ENCODE measurements at regions not wholly inside any gene's neighbourhood (a gene's known extent, or its start where the extent isn't known, plus 50 kb on each side); places are given as distances from the start of the nearest gene placed in this dataset.

GRCh38 chr10:90347239-90347638 lies 510.6 kb downstream of the HTR7 start:
- DNase-seq: no peak

- DNase-seq: no peak
Observed at GRCh38 chr10:90350122-90350521, 507.7 kb downstream of the HTR7 start.

GRCh38 chr10:90352288-90352687 lies 505.6 kb downstream of the HTR7 start:
- DNase-seq: no peak

GRCh38 chr10:90354914-90355313 lies 502.9 kb downstream of the HTR7 start:
- no peak for DNase-seq

- DNase-seq: no peak
Observed at GRCh38 chr10:90363799-90364483, 493.9 kb downstream of the HTR7 start.

DNA sequence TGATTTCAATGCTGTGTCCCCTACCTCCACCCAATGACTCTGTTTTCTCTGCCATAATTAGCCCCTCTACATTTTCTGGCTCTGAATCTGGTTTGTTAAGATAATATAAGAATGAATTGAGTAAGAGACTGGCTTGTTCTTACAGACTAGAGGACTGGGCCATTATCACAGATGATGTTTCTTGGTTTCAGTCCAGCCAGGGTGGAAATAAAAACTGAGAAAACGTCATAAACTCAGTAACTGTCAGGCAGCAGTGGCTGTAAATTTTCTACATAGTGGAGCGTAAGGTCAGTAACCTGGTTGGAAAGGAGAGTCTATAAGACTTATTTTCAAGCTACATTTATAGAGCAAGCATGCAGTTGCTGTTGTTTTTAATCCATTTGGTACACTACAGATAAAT lies 485.4 kb downstream of the HTR7 start:
- no peak for DNase-seq

GRCh38 chr10:90373911-90374310 lies 483.9 kb downstream of the HTR7 start:
- no peak for DNase-seq

GRCh38 chr10:90378524-90379076 lies 479.2 kb downstream of the HTR7 start:
- DNase-seq: no peak

DNA sequence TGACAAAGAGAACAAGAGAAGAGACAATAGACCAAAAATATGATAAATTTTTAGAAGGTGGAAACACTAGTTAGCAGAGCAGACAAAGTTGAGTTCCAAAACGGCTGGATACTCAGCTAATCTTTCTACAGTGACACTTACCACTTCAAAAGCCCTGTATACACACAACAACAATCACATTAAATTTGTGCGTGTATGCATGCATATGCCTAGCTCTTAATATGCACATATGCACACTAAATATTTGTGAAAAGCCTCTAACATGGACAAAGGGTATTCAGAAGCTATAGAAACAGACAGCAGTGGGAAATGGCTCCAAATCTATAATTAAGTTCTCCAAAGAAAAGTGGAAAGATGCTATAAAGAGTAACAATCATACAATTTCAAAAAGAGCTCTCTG lies 476.4 kb downstream of the HTR7 start:
- DNase-seq: no peak

GRCh38 chr10:90389876-90390275 lies 468.0 kb downstream of the HTR7 start:
- DNase-seq: no peak

DNA sequence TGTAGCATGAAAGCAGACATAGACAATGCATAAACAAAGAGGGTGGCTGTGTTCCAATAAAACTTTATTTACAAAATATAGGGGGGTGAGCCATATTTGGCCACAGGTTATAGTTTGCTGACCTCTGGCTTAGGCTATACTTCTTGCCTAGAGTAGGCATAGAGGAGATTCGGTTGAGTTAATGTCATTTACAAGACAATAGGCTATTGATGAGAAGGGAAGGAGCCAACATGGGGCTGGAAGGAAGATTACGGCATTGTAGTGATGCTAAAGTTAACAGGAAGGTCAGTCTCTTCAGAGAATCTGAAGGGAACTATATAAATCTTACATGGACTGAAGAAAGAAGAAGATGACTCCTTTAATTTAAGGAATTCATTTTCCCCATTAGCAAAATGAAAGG lies 463.5 kb downstream of the HTR7 start:
- DNase-seq: no peak

DNA sequence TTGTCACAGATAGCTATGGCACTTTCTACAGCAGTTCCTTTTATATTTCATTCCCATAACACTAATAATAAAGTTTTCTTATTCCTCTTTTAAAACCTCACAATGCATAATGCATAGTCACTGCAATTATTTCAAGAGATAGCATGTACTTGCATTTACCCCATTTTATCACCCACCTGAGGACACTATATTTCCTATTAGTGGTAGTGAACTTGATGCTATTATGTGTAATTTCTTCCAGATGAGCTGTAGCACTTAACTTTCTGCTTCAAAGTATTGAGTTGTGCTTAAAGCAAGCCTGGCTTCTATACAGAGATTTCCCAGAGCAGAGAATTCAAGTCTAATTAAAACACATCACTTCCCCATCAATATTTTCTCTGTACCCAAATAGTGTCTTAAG lies 461.1 kb downstream of the HTR7 start:
- DNase-seq: no peak

GRCh38 chr10:90398566-90398965 lies 459.3 kb downstream of the HTR7 start:
- no peak for DNase-seq

- DNase-seq: no peak
Observed at GRCh38 chr10:90399782-90400181, 458.1 kb downstream of the HTR7 start.

DNA sequence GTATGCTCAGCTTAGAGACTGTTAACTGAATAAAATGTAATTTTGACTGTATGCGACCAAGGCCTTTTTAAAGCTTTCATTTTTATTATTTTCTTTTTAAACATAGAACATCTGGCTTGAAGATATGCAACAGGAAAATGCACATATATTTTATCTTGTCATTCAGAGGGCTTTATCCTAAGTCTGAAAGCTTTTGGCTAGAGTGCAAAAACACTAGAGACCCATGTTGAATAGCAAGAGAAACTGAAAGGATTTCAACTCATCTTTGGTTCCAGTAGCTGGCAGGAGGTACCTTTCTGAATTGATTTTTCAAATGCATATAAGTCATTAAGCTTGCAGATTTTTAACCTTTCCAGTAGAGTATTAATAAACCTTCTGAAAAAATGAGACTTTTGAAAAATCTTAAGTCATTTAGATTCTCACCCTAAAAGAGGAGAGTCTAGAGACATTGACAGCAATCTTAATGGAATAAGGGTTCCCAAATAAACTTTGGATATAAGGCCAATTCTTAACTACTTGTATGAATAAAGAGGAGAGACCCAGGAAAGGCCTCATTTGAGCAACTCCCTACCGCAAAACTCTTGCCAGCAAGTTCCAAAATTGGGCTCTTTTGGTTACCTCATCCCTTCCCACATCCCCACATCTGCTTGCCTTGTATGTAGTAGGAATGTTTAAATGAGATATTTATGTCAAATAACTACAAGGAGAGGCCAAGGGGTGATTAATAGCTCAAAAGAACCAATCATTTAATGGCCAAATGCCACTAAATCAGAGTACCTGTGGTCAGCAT lies 454.4 kb downstream of the HTR7 start:
- no peak for DNase-seq

- DNase-seq: no peak
Observed at GRCh38 chr10:90407131-90407530, 450.7 kb downstream of the HTR7 start.

GRCh38 chr10:90407851-90408250 lies 450.0 kb downstream of the HTR7 start:
- no peak for DNase-seq

- DNase-seq: no peak
Observed at GRCh38 chr10:90412582-90412981, 445.3 kb downstream of the HTR7 start.

DNA sequence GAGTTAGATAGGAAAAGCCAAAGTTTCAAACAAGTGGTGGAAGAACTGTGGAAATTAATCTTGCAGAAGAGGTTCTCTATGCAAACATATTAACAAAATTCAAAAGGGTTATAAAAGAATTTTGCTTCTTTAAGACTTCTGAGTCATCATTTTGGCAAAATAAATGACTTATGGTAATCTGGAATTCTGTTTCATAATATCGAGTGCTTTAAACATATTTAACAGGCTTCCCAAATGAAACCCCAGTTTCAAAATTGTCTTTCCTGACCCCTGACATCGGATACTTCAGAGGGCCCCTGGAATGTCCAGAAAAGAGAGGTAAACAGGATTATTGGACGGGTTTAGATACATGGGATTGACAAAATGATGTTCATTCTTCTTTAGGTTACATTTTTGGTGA lies 444.6 kb downstream of the HTR7 start:
- DNase-seq: no peak

- DNase-seq: no peak
Observed at GRCh38 chr10:90414926-90415325, 442.9 kb downstream of the HTR7 start.

DNA sequence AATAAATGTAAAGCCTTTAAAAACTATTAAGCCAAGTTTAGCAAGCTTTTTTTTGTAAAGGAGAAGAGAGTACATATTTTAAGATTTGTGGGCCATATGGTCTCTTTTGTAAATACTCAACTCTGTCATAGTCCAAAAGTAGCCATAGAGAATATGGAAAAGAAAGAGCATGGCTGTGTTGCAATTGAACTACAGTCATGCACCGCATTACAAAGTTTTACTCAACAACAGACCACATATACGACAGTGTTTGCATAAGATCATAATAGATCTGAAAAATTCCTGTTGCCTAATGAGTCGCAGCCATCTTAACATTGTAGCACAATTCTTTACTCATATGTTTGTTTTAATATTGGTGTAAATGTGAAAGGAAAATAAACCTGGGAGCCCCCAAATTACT lies 440.8 kb downstream of the HTR7 start:
- DNase-seq: no peak

DNA sequence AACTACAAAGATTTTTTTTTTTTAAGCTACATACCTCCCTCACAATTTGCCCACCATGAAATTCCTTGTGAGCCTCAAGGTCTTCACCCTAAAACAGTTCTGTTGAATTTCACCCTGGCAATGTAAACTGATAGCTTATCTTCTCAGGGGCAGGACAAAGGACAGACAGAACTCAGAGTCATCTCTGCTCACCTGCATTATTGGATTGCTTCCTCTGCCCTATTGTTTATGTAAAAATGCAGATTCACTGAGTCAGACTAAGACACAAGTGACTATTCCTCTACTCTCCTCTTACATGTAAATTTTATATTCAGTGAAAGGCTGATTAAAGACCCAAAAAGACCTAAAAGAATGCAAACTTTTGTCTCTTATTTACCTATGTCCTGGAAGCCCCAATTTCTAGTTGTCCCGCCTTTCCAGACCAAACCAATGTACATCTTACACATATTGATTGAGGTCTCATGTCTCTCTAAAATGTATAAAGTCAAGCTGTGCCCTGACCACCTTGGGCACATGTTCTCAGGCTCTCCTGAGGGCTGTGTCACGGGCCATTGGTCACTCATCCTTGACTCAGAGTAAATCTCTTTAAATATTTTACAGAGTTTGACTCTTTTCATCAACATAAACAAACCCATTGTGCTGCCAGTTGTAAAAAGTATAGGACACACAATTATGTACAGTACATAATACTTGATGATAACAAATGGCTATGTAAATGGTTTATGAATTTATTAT lies 440.2 kb downstream of the HTR7 start:
- DNase-seq: no peak

- DNase-seq: no peak
Observed at GRCh38 chr10:90418869-90419652, 438.8 kb downstream of the HTR7 start.
